ENCODE measurements at regions not wholly inside any gene's neighbourhood (a gene's known extent, or its start where the extent isn't known, plus 50 kb on each side); places are given as distances from the start of the nearest gene placed in this dataset.

DNA sequence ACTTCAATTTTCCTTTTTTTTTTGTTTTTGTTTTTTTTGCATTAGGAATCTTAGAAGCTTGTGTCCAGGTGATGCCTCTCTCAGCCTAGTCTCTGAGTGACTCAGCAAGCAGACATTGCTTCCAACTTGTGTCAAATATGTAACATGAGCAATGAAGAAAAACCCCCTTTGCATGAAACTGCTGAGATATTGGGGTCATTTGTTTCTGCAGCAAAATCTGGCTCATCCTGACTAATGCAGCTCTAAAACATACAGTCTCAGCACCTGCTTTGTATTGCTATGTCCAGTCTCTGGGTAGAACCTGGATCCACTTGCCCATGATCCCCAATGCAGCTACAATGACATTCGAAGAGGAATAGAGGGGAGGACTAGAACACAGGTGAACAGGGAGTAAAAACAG is 55.7 kb upstream of the LRFN2 start:
- TF ChIP-seq POLR2A (IDR thresholded peaks at IDR 0.05; ENCODE audit: borderline replicate concordance, extremely low read depth, insufficient read depth, insufficient read length) (no peak), POLR2AphosphoS5 (IDR thresholded peaks at IDR 0.05; ENCODE audit: low read depth, low read length) (no peak), MAX (IDR thresholded peaks at IDR 0.05) (no peak), CEBPB (IDR thresholded peaks at IDR 0.05; ENCODE audit: low read depth) (no peak), ZBTB33 (IDR thresholded peaks at IDR 0.05; ENCODE audit: extremely low read depth, insufficient replicate concordance, low read length) (no peak), ELF1 (IDR thresholded peaks at IDR 0.05; ENCODE audit: borderline replicate concordance, low read depth) (no peak), SIN3A (IDR thresholded peaks at IDR 0.05; ENCODE audit: low read depth) (no peak), EGR1 (IDR thresholded peaks at IDR 0.05; ENCODE audit: low read depth) (no peak), YY1 (IDR thresholded peaks at IDR 0.05; ENCODE audit: extremely low read depth, insufficient replicate concordance, low read depth, low read length) (no peak), ZFX (IDR thresholded peaks at IDR 0.05) (no peak), ZNF274 (IDR thresholded peaks at IDR 0.05; ENCODE audit: low read depth, low read length) (no peak), SP1 (IDR thresholded peaks at IDR 0.05; ENCODE audit: low read depth) (no peak)
- TF ChIP-seq, protein P1, sequence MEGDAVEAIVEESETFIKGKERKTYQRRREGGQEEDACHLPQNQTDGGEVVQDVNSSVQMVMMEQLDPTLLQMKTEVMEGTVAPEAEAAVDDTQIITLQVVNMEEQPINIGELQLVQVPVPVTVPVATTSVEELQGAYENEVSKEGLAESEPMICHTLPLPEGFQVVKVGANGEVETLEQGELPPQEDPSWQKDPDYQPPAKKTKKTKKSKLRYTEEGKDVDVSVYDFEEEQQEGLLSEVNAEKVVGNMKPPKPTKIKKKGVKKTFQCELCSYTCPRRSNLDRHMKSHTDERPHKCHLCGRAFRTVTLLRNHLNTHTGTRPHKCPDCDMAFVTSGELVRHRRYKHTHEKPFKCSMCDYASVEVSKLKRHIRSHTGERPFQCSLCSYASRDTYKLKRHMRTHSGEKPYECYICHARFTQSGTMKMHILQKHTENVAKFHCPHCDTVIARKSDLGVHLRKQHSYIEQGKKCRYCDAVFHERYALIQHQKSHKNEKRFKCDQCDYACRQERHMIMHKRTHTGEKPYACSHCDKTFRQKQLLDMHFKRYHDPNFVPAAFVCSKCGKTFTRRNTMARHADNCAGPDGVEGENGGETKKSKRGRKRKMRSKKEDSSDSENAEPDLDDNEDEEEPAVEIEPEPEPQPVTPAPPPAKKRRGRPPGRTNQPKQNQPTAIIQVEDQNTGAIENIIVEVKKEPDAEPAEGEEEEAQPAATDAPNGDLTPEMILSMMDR (IDR thresholded peaks at IDR 0.05 in 2 of 3, conservative IDR thresholded peaks at IDR 0.05 in 1 of 3; ENCODE audit: borderline replicate concordance in 1 of 3, insufficient read depth in 1 of 3, low read depth in 2 of 3, low read length in 2 of 3) = no peak

Measured in HCT116 (cell line).